ENCODE measurements at regions not wholly inside any gene's neighbourhood (a gene's known extent, or its start where the extent isn't known, plus 50 kb on each side); places are given as distances from the start of the nearest gene placed in this dataset.

DNA sequence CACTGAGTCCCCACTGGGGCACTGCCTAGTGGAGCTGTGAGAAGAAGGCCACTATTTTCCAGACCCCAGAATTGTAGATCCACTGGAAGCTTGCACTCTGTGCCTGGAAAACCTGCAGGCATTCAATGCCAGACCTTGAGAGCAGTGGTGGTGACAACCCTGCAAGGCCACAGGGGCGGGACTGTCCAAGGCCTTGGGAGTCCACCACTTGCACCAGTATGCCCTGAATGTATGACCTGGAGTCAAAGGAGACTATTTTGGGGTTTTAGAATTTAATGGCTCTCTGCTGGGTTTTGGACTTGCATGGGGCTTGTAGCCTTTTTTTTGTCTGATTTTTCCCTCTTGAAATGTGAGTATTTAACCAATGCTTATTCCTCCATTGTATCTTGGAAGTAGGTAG is 145.8 kb downstream of the MSN start:
- Histone ChIP-seq H4K20me1 (no peaks in the 10 kb centered on the region), H3K4me2 (no peak overlapping the region), H3K36me3 (no peaks in the 10 kb centered on the region), H3K27ac (no peak overlapping the region), H3K9me3 (replicated peaks in 1 of 11) (peaks cover 18 to 36% (median 26%) of the 10 kb centered on the region in 11 experiments), H3K4me3 (no peak overlapping the region), H3K27me3 (peaks cover 11 to 76% (median 61%) of the 10 kb centered on the region in 11 experiments; a peak in 19 of 22 replicates), H3K4me1 (no peaks in the 10 kb centered on the region), H3K9ac (no peak overlapping the region)
- no peak for TF ChIP-seq Cebpa-rat (IDR thresholded peaks at IDR 0.05)

DNA sequence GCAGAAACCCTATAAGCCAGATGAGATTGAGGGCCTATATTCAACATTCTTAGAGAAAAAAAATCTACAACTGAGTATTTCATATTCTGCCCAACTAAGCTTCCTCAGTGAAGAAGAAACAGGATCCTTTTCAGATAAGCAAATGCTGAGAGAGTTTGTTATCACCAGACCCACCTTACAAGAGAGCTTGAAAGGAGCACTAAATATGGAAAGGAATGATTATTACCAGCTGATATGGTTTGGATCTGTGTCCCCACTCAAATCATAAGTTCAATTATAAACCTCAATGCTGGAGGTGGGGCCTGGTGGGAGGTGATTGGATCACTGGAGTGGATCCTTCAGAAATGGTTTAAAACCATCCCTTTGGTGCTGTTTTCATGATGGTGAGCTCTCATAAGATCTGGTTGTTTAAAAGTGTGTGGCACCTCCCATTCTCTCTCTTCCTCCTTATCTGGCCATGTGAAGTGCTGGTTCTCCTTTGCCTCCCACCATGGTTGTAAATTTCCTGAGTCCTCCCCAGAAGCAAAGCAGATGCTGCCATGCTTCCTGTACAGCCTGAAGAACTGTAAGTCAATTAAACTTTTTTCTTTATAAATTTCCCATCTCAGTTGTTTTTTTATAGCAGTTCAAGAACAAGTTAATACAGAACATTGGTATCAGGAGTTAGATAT is 144.2 kb downstream of the MSN start:
- Histone ChIP-seq H3K27ac (no peak overlapping the region), H3K9ac (no peak overlapping the region), H3K9me3 (replicated peaks in 1 of 11) (peaks cover 18 to 41% (median 32%) of the 10 kb centered on the region in 11 experiments), H3K4me2 (no peak overlapping the region), H3K27me3 (peaks cover 14 to 81% (median 71%) of the 10 kb centered on the region in 11 experiments; a peak in 20 of 22 replicates), H3K36me3 (no peaks in the 10 kb centered on the region), H3K4me1 (no peaks in the 10 kb centered on the region), H4K20me1 (no peaks in the 10 kb centered on the region), H3K4me3 (no peak overlapping the region)
- no peak for TF ChIP-seq Cebpa-rat (IDR thresholded peaks at IDR 0.05)
